ENCODE measurements at regions not wholly inside any gene's neighbourhood (a gene's known extent, or its start where the extent isn't known, plus 50 kb on each side); places are given as distances from the start of the nearest gene placed in this dataset.
A peak's percentile ranks its signal among the peaks of the same experiment; 100 is the strongest.

GRCh38 chr5:98569288-98569687, 204.2 kb upstream of the RGMB start:
- 77 to 90% methylated on average over 4 of the region's 4 CpGs for WGBS, 2 experiments (ENCODE audit: low coverage in 1 of 2, low lambda C conversion rate in 2 of 2, missing lambda C conversion rate in 2 of 2)
- no peak for TF ChIP-seq EZH2phosphoT487 (IDR thresholded peaks at IDR 0.05; ENCODE audit: insufficient read depth, low read depth)
- TF ChIP-seq EZH2 (IDR thresholded peaks at IDR 0.05; ENCODE audit: insufficient read depth, poor library complexity, severe bottlenecking), result no peak
- no peak overlapping the region for H3K9ac ChIP-seq
- no peaks in the 10 kb centered on the region for H3K79me2 ChIP-seq (ENCODE audit: insufficient read depth)
- no peak overlapping the region for H3K4me2 ChIP-seq (ENCODE audit: unreplicated experiment)
- H3K27ac ChIP-seq, result no peak overlapping the region
- no peak for DNase-seq
- H4K20me1 ChIP-seq (ENCODE audit: insufficient read depth), result no peaks in the 10 kb centered on the region
- peaks cover 20% of the 10 kb centered on the region for H3F3A ChIP-seq (ENCODE audit: insufficient read depth)
- no peaks in the 10 kb centered on the region for H3K9me2 ChIP-seq (ENCODE audit: insufficient read depth)
- in situ Hi-C loops (cut with MboI), result no loop called here
- H3K36me3 ChIP-seq (ENCODE audit: low read depth), result no peaks in the 10 kb centered on the region
- no peaks in the 10 kb centered on the region for H3K27me3 ChIP-seq (replicated peaks; ENCODE audit: insufficient read depth)
- H3K4me3 ChIP-seq, result no peak overlapping the region
- no peak overlapping the region for H2AFZ ChIP-seq
- H3K4me1 ChIP-seq (ENCODE audit: insufficient read depth), result peaks cover 18% of the 10 kb centered on the region
- no peaks in the 10 kb centered on the region for H3K9me3 ChIP-seq (ENCODE audit: low read depth)

GRCh38 chr5:98570010-98570409, 203.5 kb upstream of the RGMB start:
- no peaks in the 10 kb centered on the region for H3K9me3 ChIP-seq (ENCODE audit: low read depth)
- H3K27me3 ChIP-seq (replicated peaks; ENCODE audit: insufficient read depth), result no peaks in the 10 kb centered on the region
- H3K9me2 ChIP-seq (ENCODE audit: insufficient read depth), result no peaks in the 10 kb centered on the region
- peaks cover 18% of the 10 kb centered on the region for H3K4me1 ChIP-seq (ENCODE audit: insufficient read depth)
- no peak overlapping the region for H2AFZ ChIP-seq
- H3K27ac ChIP-seq, result no peak overlapping the region
- H3K4me3 ChIP-seq, result no peak overlapping the region
- H4K20me1 ChIP-seq (ENCODE audit: insufficient read depth), result no peaks in the 10 kb centered on the region
- H3K36me3 ChIP-seq (ENCODE audit: low read depth), result no peaks in the 10 kb centered on the region
- peak; percentile 59 for DNase-seq
- H3K9ac ChIP-seq, result no peak overlapping the region
- no peaks in the 10 kb centered on the region for H3K79me2 ChIP-seq (ENCODE audit: insufficient read depth)
- in situ Hi-C loops (cut with MboI), result no loop called here
- WGBS, 2 experiments (ENCODE audit: low coverage in 1 of 2, low lambda C conversion rate in 2 of 2, missing lambda C conversion rate in 2 of 2), result 4 to 7% methylated on average over 1 of the region's 1 CpG
- TF ChIP-seq EZH2 (IDR thresholded peaks at IDR 0.05; ENCODE audit: insufficient read depth, poor library complexity, severe bottlenecking) (no peak), EZH2phosphoT487 (IDR thresholded peaks at IDR 0.05; ENCODE audit: insufficient read depth, low read depth) (no peak)
- H3F3A ChIP-seq (ENCODE audit: insufficient read depth), result peaks cover 20% of the 10 kb centered on the region
- H3K4me2 ChIP-seq (ENCODE audit: unreplicated experiment), result no peak overlapping the region

- WGBS, 2 experiments (ENCODE audit: low coverage in 1 of 2, low lambda C conversion rate in 2 of 2, missing lambda C conversion rate in 2 of 2), result 22 to 31% methylated on average over 1 of the region's 1 CpG
- TF ChIP-seq EZH2 (IDR thresholded peaks at IDR 0.05; ENCODE audit: insufficient read depth, poor library complexity, severe bottlenecking) (no peak), EZH2phosphoT487 (IDR thresholded peaks at IDR 0.05; ENCODE audit: insufficient read depth, low read depth) (no peak)
These were observed 202.7 kb upstream of the RGMB start for GRCh38 chr5:98570661-98571191.

GRCh38 chr5:98573834-98574320, 199.6 kb upstream of the RGMB start:
- Histone ChIP-seq H3K9ac (no peak overlapping the region), H3K9me3 (ENCODE audit: low read depth) (no peaks in the 10 kb centered on the region), H3K4me2 (ENCODE audit: unreplicated experiment) (no peak overlapping the region), H3K27ac (no peak overlapping the region), H2AFZ (no peak overlapping the region), H3K79me2 (ENCODE audit: insufficient read depth) (no peaks in the 10 kb centered on the region), H3K4me3 (no peak overlapping the region), H3K9me2 (ENCODE audit: insufficient read depth) (no peaks in the 10 kb centered on the region), H3K36me3 (ENCODE audit: low read depth) (no peaks in the 10 kb centered on the region), H3K27me3 (replicated peaks; ENCODE audit: insufficient read depth) (no peaks in the 10 kb centered on the region), H3K4me1 (ENCODE audit: insufficient read depth) (peaks cover 18% of the 10 kb centered on the region), H3F3A (ENCODE audit: insufficient read depth) (peaks cover 20% of the 10 kb centered on the region), H4K20me1 (ENCODE audit: insufficient read depth) (no peaks in the 10 kb centered on the region)
- in situ Hi-C loops (cut with MboI), result no loop called here
- 80 to 82% methylated on average over 4 of the region's 4 CpGs for WGBS, 2 experiments (ENCODE audit: low coverage in 1 of 2, low lambda C conversion rate in 2 of 2, missing lambda C conversion rate in 2 of 2)
- no peak for DNase-seq
- no peak for TF ChIP-seq EZH2phosphoT487 (IDR thresholded peaks at IDR 0.05; ENCODE audit: insufficient read depth, low read depth)
- no peak for TF ChIP-seq EZH2 (IDR thresholded peaks at IDR 0.05; ENCODE audit: insufficient read depth, poor library complexity, severe bottlenecking)

More at GRCh38 chr5:98570661-98571191, 202.7 kb upstream of the RGMB start:
- peaks cover 18% of the 10 kb centered on the region for H3K4me1 ChIP-seq (ENCODE audit: insufficient read depth)
- H3K9ac ChIP-seq, result no peak overlapping the region
- no peak overlapping the region for H2AFZ ChIP-seq
- H3K27ac ChIP-seq, result peak overlapping the region; percentile 42
- no peak overlapping the region for H3K4me2 ChIP-seq (ENCODE audit: unreplicated experiment)
- no peaks in the 10 kb centered on the region for H3K9me3 ChIP-seq (ENCODE audit: low read depth)
- H4K20me1 ChIP-seq (ENCODE audit: insufficient read depth), result no peaks in the 10 kb centered on the region
- DNase-seq, result peak; percentile 73
- no peaks in the 10 kb centered on the region for H3K79me2 ChIP-seq (ENCODE audit: insufficient read depth)
- no peaks in the 10 kb centered on the region for H3K36me3 ChIP-seq (ENCODE audit: low read depth)
- H3K4me3 ChIP-seq, result no peak overlapping the region
- in situ Hi-C loops (cut with MboI), result no loop called here
- H3F3A ChIP-seq (ENCODE audit: insufficient read depth), result peaks cover 20% of the 10 kb centered on the region
- no peaks in the 10 kb centered on the region for H3K9me2 ChIP-seq (ENCODE audit: insufficient read depth)
- no peaks in the 10 kb centered on the region for H3K27me3 ChIP-seq (replicated peaks; ENCODE audit: insufficient read depth)

Measured in GM23248 (cell line).